WTC11 (cell line): ENCODE measurements at regions not wholly inside any gene's neighbourhood (a gene's known extent, or its start where the extent isn't known, plus 50 kb on each side); places are given as distances from the start of the nearest gene placed in this dataset.

Experiments used
- ATAC-seq: fragments of 200-7000 bp; cut with Tn5 transposase; 2 replicates; pipeline ENCODE4 v1.10.0; 2021; ENCODE audit warnings: mild to moderate bottlenecking, moderate library complexity
- CTCF ChIA-PET: fragments of 300-600 bp; sonication (Branson Sonifier 250); formaldehyde crosslinking; loops from one replicate; lab custom pipeline; 2021; ENCODE audit warnings: antibody characterized with exemption; lab: Charles Lee
- POLR2A ChIA-PET: fragments of 350-600 bp; sonication (Branson Sonifier 250); formaldehyde crosslinking; loops from one replicate; lab custom pipeline; 2021; ENCODE audit warnings: antibody characterized with exemption; lab: Charles Lee
- DNase-seq: peaks from one replicate; pipeline ENCODE4 v3.0.0; 2021; ENCODE audit warnings: low spot score
- H3K27ac Mint-ChIP-seq: 2 replicates; pipeline ENCODE4 v1.8.0; 2021; ENCODE audit warnings: mixed read lengths
- H3K27me3 Mint-ChIP-seq: 2 replicates; pipeline ENCODE4 v1.8.0; 2021; ENCODE audit warnings: low read depth, mild to moderate bottlenecking, moderate library complexity, mixed read lengths
- H3K36me3 Mint-ChIP-seq: 2 replicates; pipeline ENCODE4 v1.8.0; 2021; ENCODE audit warnings: mixed read lengths
- H3K4me1 Mint-ChIP-seq: 2 replicates; pipeline ENCODE4 v1.8.0; 2022; ENCODE audit warnings: mixed read lengths
- H3K4me3 Mint-ChIP-seq: 2 replicates; pipeline ENCODE4 v1.8.0; 2021; ENCODE audit warnings: mild to moderate bottlenecking, moderate library complexity, mixed read lengths
- H3K9me3 Mint-ChIP-seq: 2 replicates; pipeline ENCODE4 v1.8.0; 2021; ENCODE audit warnings: mixed read lengths
- ATF3 ChIP-seq: sonication (generic); formaldehyde crosslinking; conservative IDR thresholded peaks from 2 replicates; pipeline ENCODE4 v1.8.1; 2022; ENCODE audit warnings: mild to moderate bottlenecking, missing genetic modification reagents
- CTCF ChIP-seq: fragments of 200-600 bp; IDR thresholded peaks from 2 replicates; pipeline ENCODE4 v1.8.0; 2022; ENCODE audit warnings: antibody characterized with exemption
- FOXJ3 ChIP-seq: sonication (generic); formaldehyde crosslinking; IDR thresholded peaks from 2 replicates; pipeline ENCODE4 v1.9.0; 2021; ENCODE audit warnings: missing genetic modification reagents, mild to moderate bottlenecking, borderline replicate concordance
- FOXK1 ChIP-seq: sonication (generic); formaldehyde crosslinking; IDR thresholded peaks from 2 replicates; pipeline ENCODE4 v1.8.0; 2022; ENCODE audit warnings: mild to moderate bottlenecking, moderate library complexity, missing genetic modification reagents
- FOXP1 ChIP-seq: sonication (generic); formaldehyde crosslinking; IDR thresholded peaks from 2 replicates; pipeline ENCODE4 v1.8.0; 2022; ENCODE audit warnings: missing genetic modification reagents, mild to moderate bottlenecking, moderate library complexity, borderline replicate concordance
- GRHL2 ChIP-seq: fragments of 250-450 bp; sonication (Bioruptor Pico); IDR thresholded peaks from 2 replicates; pipeline ENCODE4 v1.8.0; 2022; ENCODE audit warnings: mild to moderate bottlenecking, moderate library complexity; ENCODE audit not compliant: insufficient replicate concordance, severe bottlenecking
- IRF1 ChIP-seq: sonication (generic); formaldehyde crosslinking; IDR thresholded peaks from 2 replicates; pipeline ENCODE4 v1.8.0; 2023; ENCODE audit warnings: missing genetic modification reagents
- JAZF1 ChIP-seq: fragments of 250-450 bp; sonication (Bioruptor Pico); IDR thresholded peaks from 2 replicates; pipeline ENCODE4 v1.9.0; 2021; ENCODE audit warnings: moderate library complexity, mild to moderate bottlenecking, inconsistent platforms
- MYBL2 ChIP-seq: sonication (generic); formaldehyde crosslinking; IDR thresholded peaks from 2 replicates; pipeline ENCODE4 v1.8.1; 2023; ENCODE audit warnings: mild to moderate bottlenecking, moderate library complexity, missing genetic modification reagents
- NFATC4 ChIP-seq: fragments of 250-450 bp; sonication (Bioruptor Pico); IDR thresholded peaks from 2 replicates; pipeline ENCODE4 v1.9.0; 2021; ENCODE audit warnings: mild to moderate bottlenecking
- OVOL2 ChIP-seq: fragments of 250-450 bp; sonication (Bioruptor Pico); IDR thresholded peaks from 2 replicates; pipeline ENCODE4 v1.9.0; 2021; ENCODE audit warnings: mild to moderate bottlenecking, borderline replicate concordance
- PRRX2 ChIP-seq: fragments of 250-450 bp; sonication (Bioruptor Pico); IDR thresholded peaks from 2 replicates; pipeline ENCODE4 v1.8.0; 2021; ENCODE audit warnings: mild to moderate bottlenecking
- SP1 ChIP-seq: sonication (generic); formaldehyde crosslinking; conservative IDR thresholded peaks from 2 replicates; pipeline ENCODE4 v1.8.1; 2022; ENCODE audit warnings: missing genetic modification reagents
- STAT6 ChIP-seq: sonication (generic); formaldehyde crosslinking; conservative IDR thresholded peaks from 2 replicates; pipeline ENCODE4 v1.8.1; 2023; ENCODE audit warnings: mild to moderate bottlenecking, low read depth, missing genetic modification reagents, moderate library complexity
- USF1 ChIP-seq: sonication (generic); formaldehyde crosslinking; IDR thresholded peaks from 2 replicates; pipeline ENCODE4 v1.8.0; 2022; ENCODE audit warnings: mild to moderate bottlenecking, missing genetic modification reagents
- ZNF121 ChIP-seq: sonication (generic); formaldehyde crosslinking; IDR thresholded peaks from 2 replicates; pipeline ENCODE4 v1.8.0; 2023; ENCODE audit warnings: missing genetic modification reagents
- ZNF416 ChIP-seq: fragments of 250-450 bp; sonication (Bioruptor Pico); IDR thresholded peaks from 2 replicates; pipeline ENCODE4 v1.9.0; 2021; ENCODE audit warnings: mild to moderate bottlenecking, inconsistent platforms
- ZNF425 ChIP-seq: fragments of 250-450 bp; sonication (Bioruptor Pico); conservative IDR thresholded peaks from 2 replicates; pipeline ENCODE4 v1.9.0; 2021; ENCODE audit warnings: mild to moderate bottlenecking

- Mint-ChIP-seq H3K27me3 (peaks cover 50% of the 10 kb centered on the region), H3K9me3 (no peaks in the 10 kb centered on the region), H3K27ac (no peak overlapping the region), H3K36me3 (no peaks in the 10 kb centered on the region), H3K4me1 (peaks cover 9% of the 10 kb centered on the region), H3K4me3 (no peak overlapping the region)
- ChIA-PET CTCF (no interaction called here), POLR2A (no interaction called here)
- DNase-seq: no peak
- ATAC-seq: no peak
- TF ChIP-seq OVOL2 (no peak), JAZF1 (no peak), NFATC4 (CRISPR knock-in tag) (no peak), CTCF (no peak)
These were observed 163.1 kb upstream of the NRIP1 start for GRCh38 chr21:15227919-15228318.

- DNase-seq (no peak), ATAC-seq (no peak)
- TF ChIP-seq GRHL2 (CRISPR knock-in tag) (no peak), ZNF121 (CRISPR knock-in tag) (no peak), FOXP1 (CRISPR knock-in tag) (no peak), ZNF425 (CRISPR knock-in tag) (no peak), STAT6 (CRISPR knock-in tag) (no peak), FOXK1 (CRISPR knock-in tag) (no peak), MYBL2 (CRISPR knock-in tag) (no peak), IRF1 (no peak), CTCF (no peak), SP1 (CRISPR knock-in tag) (no peak)
These were observed 164.6 kb upstream of the NRIP1 start for GRCh38 chr21:15229390-15229789.

GRCh38 chr21:15233611-15234010 lies 168.8 kb upstream of the NRIP1 start:
- H3K9me3 Mint-ChIP-seq: no peaks in the 10 kb centered on the region
- H3K27me3 Mint-ChIP-seq: peaks cover 55% of the 10 kb centered on the region
- ChIA-PET CTCF (no interaction called here), POLR2A (no interaction called here)
- no peak overlapping the region for H3K27ac Mint-ChIP-seq
- no peak overlapping the region for H3K4me3 Mint-ChIP-seq
- DNase-seq (no peak), ATAC-seq (no peak)
- H3K36me3 Mint-ChIP-seq: no peaks in the 10 kb centered on the region
- no peaks in the 10 kb centered on the region for H3K4me1 Mint-ChIP-seq
- no peak for TF ChIP-seq USF1 (CRISPR knock-in tag)
- TF ChIP-seq FOXJ3 (CRISPR knock-in tag): no peak
- no peak for TF ChIP-seq ZNF416 (CRISPR knock-in tag)
- TF ChIP-seq ATF3 (CRISPR knock-in tag): no peak
- TF ChIP-seq PRRX2 (CRISPR knock-in tag): no peak
- TF ChIP-seq OVOL2: no peak

More at GRCh38 chr21:15229390-15229789, 164.6 kb upstream of the NRIP1 start:
- Mint-ChIP-seq H3K36me3 (no peaks in the 10 kb centered on the region), H3K4me3 (no peak overlapping the region), H3K27me3 (peaks cover 44% of the 10 kb centered on the region), H3K27ac (no peak overlapping the region), H3K9me3 (no peaks in the 10 kb centered on the region), H3K4me1 (no peaks in the 10 kb centered on the region)
- CTCF ChIA-PET: no interaction called here
- POLR2A ChIA-PET: no interaction called here
